HL-60/S4 (cell line): ENCODE measurements at regions not wholly inside any gene's neighbourhood (a gene's known extent, or its start where the extent isn't known, plus 50 kb on each side); places are given as distances from the start of the nearest gene placed in this dataset.
"Not testable (repeated sequence)": the region's sequence is repeated elsewhere in the genome, so short reads cannot be mapped to it uniquely, and the experiment has no call there.

Source experiments
- in situ Hi-C: fragments of 300-500 bp; cut with MboI; formaldehyde crosslinking; loops from 2 replicates; pipeline ENCODE4 v1.14.3; 2022; ENCODE audit warnings: low sequenced_read_pairs

GRCh38 chr1:143709606-143710259 lies 262.1 kb downstream of the FAM72C start:
- in situ Hi-C loops = loop anchor here (25.0 kb wide), 1 partner anchor 178 kb away; no protein-coding TSS in a partner anchor

DNA sequence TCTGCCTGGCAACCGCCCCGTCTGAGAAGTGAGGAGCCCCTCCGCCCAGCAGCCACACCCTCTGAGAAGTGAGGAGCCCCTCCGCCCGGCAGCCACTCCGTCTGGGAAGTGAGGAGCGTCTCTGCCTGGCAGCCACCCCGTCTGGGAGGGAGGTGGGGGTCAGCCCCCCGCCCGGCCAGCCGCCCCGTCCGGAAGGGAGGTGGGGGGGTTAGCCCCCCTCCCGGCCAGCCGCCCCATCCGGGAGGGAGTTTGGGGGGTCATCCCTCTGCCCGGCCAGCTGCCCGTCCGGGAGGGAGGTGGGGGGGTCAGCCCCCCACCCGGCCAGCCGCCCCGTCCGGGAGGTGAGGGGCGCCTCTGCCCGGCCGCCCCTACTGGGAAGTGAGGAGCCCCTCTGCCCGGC lies 269.0 kb downstream of the FAM72C start:
- in situ Hi-C loops = loop anchor here (25.0 kb wide), 1 partner anchor 185 kb away; no protein-coding TSS in a partner anchor

GRCh38 chr1:143699731-143700130 lies 272.1 kb downstream of the FAM72C start:
- in situ Hi-C loops = loop anchor here (10.0 to 25.0 kb wide), 2 partner anchors 105 to 188 kb away; no protein-coding TSS in a partner anchor

- in situ Hi-C loops = loop anchor here (10.0 kb wide), 1 partner anchor 104 kb away; no protein-coding TSS in a partner anchor
These were observed 272.7 kb downstream of the FAM72C start for GRCh38 chr1:143699115-143699514.

- in situ Hi-C loops = loop anchor here (10.0 kb wide), 1 partner anchor 103 kb away; no protein-coding TSS in a partner anchor
These were observed 273.8 kb downstream of the FAM72C start for GRCh38 chr1:143698016-143698415.

GRCh38 chr1:143694085-143694484 lies 277.7 kb downstream of the FAM72C start:
- in situ Hi-C loops = loop anchor here (10.0 kb wide), 1 partner anchor 99 kb away; no protein-coding TSS in a partner anchor

GRCh38 chr1:143691971-143692529 lies 279.7 kb downstream of the FAM72C start:
- in situ Hi-C loops = loop anchor here (10.0 kb wide), 1 partner anchor 97 kb away; no protein-coding TSS in a partner anchor

- in situ Hi-C loops = loop anchor here (10.0 kb wide), 1 partner anchor 97 kb away; no protein-coding TSS in a partner anchor
These were observed 280.3 kb downstream of the FAM72C start for GRCh38 chr1:143691400-143691891.

DNA sequence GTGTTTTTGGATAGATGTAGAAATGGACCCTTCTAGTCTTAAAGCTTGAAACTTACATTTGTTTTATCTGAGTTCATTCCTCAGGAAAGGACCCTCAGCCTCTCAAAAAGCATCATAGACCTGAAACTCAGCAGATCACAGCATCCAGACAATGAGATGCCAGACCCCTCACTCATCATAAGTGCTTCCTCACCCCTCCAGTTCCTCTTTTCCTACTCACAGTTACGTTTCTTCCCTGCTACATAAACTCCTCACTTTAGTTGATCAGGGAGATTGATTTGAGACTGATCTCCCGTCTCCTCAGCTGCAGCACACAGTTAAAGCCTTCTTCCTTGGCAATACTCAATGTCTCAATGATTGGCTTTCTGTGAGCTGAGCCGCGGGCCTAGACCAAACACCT lies 282.0 kb downstream of the FAM72C start:
- in situ Hi-C loops = loop anchor here (10.0 kb wide), 1 partner anchor 95 kb away; no protein-coding TSS in a partner anchor

GRCh38 chr1:143680304-143680703 lies 291.5 kb downstream of the FAM72C start:
- in situ Hi-C loops = no loop called here

GRCh38 chr1:143672983-143673382 lies 298.8 kb downstream of the FAM72C start:
- in situ Hi-C loops = no loop called here

GRCh38 chr1:143667730-143668129 lies 304.1 kb downstream of the FAM72C start:
- in situ Hi-C loops = no loop called here

- in situ Hi-C loops = no loop called here
These were observed 304.9 kb downstream of the FAM72C start for GRCh38 chr1:143666851-143667250.

DNA sequence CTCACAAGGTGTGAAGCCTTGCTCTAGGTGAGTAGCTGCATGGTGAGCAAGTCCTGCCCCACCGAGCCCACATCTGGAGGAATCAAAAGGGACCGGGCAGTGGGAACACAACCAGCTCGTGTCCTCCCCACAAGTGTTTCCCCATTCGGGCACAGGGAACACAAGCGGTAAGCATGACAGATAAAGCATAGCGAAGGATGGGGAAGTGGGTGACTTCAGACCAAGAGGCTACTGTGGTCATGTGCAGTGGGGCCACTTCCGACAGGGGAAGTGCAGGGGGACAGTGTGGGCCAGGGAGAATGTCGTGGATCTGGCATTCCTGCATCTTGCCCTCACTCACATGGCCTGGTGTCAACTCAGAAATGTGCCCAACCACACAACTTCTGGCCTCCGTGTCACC lies 306.2 kb downstream of the FAM72C start:
- in situ Hi-C loops = no loop called here

- in situ Hi-C loops = not testable (repeated sequence)
These were observed 308.7 kb downstream of the FAM72C start for GRCh38 chr1:143663056-143663455.

- in situ Hi-C loops = no loop called here
These were observed 310.2 kb downstream of the FAM72C start for GRCh38 chr1:143661418-143662101.

GRCh38 chr1:143660354-143660941 lies 311.3 kb downstream of the FAM72C start:
- in situ Hi-C loops = no loop called here

GRCh38 chr1:143653429-143653802 lies 318.4 kb downstream of the FAM72C start:
- in situ Hi-C loops = no loop called here

DNA sequence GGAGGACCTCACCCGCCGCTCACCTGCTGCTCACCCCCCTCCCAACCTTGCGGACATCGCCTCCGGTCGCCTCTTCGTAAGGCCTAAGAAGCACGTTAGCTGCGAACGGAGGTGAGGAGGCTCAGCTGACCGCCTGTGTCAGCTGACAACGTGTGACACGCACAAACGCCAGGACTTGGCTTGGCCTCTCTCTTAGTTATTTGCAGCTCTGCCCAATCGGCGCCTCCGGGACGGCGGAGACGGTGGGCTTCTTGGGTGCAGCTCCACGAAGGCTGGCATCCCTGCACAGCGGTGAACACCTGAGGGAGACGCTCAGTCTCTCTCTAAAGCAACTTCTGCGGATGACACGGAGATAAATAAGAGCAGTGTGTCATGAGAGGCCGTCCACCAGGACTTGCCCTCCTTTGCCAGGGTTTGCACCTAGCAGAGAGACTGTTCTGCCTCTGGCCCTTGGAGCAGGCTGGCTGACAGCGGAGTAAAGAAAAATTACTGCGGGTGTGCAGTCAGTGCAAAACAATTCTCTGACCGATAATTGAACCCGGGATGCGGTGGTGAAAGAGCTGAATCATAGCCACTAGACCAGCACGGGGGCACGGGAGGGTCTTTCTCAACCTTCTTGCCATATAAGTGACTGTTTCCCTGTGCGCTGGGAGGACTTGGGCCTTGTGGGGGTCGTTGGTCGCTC lies 318.9 kb downstream of the FAM72C start:
- in situ Hi-C loops = no loop called here

DNA sequence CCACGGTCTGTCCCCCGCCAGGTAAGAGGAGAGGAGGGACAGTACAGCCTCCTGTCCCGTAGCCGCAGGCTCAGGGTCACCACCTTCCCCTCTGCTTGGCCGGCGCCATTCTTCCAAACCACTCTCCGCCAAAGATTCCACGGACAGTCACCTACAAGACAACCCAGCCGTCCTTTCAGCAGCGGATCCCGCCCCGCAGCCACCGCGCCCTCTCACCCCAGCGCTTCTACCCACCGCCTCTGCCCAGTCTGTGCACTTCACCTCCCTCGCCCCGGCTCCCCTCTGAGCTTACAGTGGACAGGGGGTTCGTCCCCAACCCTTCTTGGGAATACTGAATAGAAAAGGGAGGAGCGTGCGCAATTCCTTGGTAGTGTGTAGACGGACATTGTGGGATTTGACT lies 319.6 kb downstream of the FAM72C start:
- in situ Hi-C loops = no loop called here
